ENCODE measurements at regions not wholly inside any gene's neighbourhood (a gene's known extent, or its start where the extent isn't known, plus 50 kb on each side); places are given as distances from the start of the nearest gene placed in this dataset.

DNA sequence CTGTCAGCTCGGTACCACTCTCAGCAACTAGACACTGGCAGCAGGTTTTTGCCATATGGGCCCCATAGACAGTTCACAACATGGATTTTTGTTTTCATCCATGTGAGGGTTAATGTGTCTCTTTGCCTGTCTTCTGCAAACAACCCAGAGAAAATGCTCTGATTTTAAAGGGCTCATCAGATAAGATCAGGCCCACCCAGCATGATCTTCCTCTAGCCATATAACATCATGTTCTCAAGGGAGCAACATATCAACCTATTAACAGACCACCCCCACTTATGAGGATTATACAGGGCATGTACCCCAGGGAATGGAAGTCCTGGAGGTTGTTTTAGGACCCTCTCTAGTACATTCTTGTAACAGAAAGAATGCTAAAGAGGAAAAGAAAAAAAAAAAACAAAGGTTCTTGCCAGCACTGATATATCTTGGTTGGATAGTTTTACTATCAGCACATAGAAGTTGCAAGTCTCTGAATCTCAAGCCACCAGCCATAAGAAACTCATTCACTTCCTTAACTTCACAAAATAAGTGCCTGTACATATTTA is 1015.1 kb downstream of the TLE4 start:
- no peak for DNase-seq

DNA sequence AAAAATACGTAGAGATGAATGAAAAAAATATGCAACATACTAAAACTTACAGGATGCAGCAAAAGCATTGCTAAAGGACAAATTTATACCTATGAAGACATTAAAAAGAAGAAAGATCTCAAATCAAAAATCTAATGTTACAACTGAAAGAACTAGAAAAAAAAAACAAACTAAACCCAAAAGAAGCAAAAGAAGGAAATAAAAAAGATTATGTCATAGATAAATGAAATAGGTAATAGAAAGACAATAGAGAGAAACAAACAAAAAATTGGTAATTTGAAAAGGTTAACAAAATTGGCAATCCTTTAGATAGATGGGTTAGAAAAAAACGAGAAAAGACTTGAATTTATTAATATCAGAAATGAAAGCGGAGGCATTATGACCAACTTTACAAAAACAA is 1000.2 kb downstream of the TLE4 start:
- no peak for DNase-seq

DNA sequence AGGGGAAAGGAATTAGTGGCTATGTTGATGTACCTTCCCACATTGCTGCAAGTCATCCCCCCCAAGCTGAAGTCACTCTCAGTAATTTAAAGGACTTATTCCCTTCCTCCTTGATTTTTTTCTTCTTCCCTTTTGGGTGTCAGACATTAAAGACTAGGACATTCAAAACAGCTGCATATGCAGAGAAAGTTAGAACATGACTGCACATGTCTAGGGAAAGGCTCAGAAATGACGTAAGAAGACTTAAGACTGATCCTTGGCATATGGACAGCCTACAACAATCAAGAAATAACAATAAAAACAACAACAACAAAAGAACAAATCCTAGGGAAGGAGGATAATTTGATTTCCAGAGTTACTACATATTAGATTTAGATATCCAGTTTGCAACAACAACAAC is 997.5 kb downstream of the TLE4 start:
- no peak for DNase-seq

DNA sequence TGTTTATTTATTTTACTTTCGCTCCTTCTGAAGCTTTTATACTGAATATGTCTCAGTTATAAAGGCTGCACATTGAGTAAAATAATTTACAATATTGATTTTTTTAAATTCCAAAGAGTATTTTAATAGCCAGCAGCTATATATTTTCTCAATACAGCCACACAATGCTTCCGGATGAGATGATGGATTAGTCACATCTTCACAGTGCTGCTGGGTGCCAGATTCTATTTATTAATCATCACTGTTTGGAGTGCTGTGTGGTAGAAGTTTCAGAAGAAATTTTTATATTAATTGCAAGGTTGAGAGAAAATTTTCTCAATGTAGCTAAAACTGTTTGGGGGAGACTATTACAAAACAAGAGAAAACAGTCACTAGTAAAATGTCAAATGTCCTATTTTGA is 989.8 kb downstream of the TLE4 start:
- no peak for DNase-seq

DNA sequence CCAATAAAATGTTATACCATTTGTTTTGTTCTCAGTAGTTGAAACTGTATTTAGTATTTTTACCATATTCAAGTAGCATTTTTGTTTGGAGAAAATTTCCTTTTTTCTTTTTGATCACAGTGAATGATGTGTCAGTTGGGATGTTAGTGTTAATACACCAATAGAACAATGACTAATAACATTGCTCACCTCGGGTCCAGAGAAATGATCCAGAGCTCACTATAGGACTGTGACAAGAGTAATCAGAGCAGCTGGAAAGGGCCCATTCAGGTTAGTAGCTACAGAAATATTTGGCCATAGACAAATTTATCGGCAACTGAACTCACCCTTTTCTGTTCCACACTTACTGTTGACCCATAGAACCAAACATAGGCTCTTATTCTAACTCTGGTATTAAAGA is 989.2 kb downstream of the TLE4 start:
- DNase-seq, result no peak

DNA sequence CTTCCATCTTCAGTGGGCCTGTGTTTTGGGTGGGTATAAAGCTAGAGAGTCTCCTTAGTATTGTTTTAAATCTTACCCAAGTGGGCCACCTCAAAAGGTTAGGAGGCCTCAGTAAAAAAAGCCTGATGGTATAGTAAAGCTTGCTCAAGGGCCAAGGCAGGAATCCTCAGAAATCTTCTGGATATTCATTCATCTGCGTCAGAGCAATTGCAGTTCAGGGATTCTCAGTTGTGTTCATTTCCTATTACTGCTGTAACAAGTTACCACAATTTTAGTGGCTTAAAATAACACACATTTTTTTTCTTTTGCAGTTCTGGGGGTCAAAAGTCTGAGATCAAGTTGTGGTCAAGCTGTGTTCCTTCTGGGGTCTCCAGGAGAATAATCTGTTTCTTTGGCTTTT is 985.5 kb downstream of the TLE4 start:
- DNase-seq, result no peak

DNA sequence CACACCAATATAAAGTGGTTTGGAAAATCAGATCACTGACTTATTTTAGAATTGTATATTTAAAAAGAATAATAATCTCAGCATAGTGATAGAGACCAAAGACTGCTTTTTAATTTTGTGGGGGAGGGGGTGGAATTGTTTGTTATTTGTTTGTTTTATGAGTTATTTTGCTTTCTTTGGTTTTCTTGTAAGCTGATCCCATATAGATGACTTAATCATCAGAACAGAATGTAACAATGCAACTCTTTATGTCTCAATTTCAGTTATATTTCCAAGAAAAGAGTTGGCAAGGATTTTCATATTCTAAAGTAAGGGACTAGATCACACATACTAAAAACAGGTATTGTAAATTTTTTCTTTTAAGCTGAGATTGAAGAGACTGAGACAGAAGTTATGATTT is 984.9 kb downstream of the TLE4 start:
- no peak for DNase-seq

DNA sequence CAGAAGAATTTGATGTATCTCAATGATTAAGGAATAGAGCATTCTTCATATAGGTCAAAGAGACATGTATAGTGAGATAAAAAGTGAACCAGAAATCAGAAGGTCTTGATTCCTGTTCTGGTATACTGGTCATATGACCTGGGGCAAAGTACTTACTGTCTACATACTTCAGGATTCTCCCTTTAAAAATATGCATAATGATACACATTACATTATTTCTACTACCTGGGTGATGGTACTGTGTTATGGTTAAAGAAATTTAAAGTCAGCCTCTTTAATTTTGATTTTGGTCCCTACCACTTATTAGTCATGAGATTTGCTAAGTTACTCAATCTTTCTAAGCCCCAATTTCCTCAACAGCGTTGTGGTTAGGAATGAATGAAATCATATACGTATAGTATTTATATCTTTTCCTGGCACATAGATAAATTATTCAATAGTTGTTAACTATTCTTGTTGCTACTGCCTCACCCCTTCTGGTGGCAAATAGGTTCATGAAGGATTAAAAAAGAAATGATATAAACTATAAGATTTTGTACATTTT is 984.1 kb downstream of the TLE4 start:
- no peak for DNase-seq

DNA sequence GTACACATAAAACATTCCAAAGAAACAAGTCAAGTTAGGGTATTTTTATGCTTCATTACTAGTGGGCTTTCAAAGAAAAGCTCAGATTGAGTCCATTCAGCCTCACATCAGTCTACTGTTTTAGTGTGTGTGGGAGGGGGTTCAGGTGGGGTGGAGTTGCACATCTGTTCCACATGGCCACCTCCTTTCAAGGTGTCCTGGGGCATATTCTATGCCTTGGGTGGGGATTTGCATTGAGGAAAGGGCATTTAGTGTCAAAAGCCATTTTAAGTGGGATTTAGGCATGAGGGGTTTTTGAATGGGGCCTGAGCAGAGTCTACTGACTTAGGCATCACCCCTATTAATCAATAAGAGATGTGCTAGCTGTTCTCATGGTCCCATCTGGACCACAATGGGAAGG is 983.1 kb downstream of the TLE4 start:
- DNase-seq, result no peak

DNA sequence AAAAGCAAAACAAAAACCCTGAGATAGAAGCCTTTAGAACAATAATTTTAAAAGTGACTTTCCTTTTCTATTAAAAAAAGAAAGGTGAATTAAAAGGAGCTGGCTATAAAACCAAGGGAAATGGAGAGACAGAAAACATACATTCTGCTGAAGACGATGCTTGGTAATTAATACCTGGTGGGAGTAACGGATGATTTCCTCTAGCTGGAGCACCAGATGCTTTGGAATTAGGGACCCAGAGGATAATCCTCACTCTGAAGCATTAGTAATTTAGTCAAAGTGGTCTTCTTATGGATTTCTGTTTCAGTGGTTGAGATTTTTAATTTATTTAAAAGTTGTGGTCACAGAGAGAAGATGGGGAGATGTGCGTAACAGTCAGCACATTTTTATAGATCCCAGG is 982.5 kb downstream of the TLE4 start:
- no peak for DNase-seq

DNA sequence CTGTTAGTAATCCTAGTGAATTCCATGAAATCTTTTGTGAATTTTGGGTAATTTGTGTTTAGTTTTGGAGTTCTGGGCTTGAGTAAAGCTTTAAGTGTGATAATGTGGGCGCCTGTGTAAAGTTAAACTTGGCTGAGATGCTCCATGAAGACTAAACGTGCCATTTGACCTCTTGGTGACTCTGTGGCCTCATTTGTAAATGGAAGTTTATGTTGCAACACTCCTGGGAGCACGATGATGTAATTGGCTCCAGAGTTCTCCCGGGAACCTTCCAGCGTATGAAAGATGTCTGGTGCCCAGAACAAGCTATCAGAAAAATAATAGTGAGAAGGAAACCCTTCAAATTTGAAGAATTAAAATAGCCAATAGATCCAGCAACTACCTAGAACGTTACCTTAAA is 981.2 kb downstream of the TLE4 start:
- no peak for DNase-seq

DNA sequence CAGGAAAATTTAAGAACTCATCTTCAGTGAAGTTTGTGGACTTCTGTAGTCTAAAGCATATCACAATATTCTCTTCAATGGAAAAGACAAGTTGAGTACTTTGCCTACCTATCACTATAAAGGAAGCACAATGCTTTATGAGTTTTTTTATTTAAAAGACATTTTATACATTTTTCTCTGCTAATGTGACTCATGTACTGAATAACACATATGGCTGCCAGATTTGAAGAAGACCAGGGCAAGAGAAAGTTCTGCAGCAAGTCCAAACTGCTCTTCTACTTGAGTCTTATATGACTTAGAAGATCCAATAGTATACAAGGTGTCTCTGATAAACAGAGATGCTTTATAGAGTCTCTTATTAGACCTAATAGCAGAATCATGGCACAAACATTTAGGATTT is 978.4 kb downstream of the TLE4 start:
- no peak for DNase-seq

DNA sequence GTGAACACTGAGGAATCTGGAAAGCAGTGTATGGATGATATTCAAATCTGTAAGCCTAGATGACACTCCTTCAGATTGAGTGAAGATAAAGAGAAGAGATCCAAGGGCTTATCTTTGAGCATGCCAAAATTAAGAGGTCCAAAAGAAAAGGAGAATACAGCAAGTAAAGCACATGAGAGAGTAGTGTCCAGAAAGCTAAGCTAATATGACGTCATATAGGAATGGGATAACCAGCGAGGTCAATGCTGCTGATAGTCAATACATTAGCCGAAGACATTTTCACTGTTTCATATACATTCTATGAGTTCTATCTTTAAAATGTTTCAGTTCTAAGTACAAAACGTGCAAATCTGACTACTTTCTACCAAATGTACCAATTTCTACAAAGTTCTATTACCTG is 975.8 kb downstream of the TLE4 start:
- DNase-seq, result no peak

DNA sequence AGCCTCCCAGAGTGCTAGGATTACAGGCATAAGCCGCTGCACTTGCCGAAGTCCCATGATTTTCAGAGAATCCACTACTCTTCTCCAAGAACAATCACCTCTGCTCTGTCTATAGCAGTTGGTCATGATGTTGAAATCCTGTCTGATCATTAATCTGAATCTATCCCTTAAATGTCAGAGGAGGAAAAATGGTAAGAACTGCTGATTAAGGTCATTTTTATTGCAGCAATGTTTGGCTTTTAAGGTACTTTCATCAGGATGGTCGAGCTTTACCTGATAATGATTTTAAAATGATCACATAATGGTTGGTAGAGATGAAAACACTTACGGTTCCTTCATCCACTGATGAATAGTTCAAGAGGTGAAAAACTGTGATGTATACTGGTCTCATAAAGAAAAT is 968.6 kb downstream of the TLE4 start:
- no peak for DNase-seq

DNA sequence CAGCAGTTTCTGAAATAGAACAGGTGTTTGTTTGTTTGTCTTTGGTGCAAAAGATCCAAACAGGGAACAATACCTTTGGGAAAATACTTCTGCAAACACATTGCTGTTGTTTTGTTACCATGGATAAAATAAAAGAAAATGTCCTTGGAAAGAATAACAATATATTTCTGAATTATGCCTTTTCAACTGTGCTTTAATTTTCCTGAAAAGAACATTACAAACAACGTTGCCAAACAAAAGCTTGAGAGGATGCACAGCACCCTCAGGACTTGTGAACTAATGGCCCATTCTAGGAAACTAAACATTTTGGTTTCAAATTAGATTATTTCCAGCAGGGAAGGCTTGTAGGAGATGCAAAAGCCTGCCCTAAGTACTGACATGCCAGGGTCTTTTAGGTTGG is 967.2 kb downstream of the TLE4 start:
- no peak for DNase-seq

DNA sequence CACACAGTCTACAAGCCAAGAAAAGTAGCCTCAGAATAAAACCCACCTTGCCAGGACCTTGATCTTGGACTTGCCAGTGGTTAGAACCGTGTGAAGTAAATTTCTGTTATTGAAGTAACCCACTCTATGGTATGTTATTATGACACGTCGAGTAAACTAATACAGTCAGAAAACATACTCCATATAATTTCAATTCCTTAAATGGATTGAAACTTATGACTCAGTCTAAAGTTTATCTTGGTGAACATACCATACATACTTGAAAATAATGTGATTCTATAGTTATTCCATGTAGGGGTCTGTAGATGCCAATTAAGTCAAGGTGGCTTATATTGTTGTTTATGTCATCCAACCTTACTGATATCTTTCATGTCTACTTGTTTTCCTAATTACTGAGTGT is 950.7 kb downstream of the TLE4 start:
- no peak for DNase-seq

DNA sequence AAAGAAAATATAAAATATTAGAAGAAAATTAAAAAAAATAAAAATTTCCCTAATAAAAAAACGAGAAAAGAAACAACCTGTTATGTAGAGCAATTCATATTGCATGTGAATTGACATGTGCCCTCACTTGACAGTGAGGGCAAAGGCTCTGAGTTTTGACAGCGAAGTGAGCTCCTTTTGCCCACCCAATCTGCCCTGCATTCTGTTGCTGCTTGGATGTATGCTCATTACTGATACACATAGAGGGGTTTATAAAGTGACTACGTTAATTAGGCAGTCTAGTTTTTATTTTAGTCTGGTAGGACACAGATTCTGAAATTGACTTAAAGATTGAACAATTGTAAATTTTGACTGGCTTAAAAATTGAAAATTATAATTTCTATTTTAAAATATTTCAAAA is 949.4 kb downstream of the TLE4 start:
- no peak for DNase-seq

DNA sequence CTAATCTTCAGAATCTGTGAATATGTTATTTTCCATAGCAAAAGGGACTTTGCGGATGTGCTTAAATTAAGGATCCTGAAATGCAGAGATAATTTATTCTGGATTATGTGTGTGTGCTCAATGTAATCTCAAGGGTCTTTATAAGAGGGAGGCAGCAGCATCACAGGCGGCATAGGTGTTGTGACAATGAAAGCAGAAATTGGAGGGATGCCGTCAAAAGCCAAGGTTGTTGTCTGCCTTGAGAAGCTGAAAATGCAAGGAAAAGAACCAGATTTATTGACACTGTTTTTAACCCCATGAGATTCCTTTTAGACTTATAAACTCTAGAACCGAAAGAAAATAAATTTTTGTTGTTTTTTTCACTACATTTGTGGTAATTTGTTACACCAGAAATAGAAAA is 948.5 kb downstream of the TLE4 start:
- DNase-seq, result no peak

DNA sequence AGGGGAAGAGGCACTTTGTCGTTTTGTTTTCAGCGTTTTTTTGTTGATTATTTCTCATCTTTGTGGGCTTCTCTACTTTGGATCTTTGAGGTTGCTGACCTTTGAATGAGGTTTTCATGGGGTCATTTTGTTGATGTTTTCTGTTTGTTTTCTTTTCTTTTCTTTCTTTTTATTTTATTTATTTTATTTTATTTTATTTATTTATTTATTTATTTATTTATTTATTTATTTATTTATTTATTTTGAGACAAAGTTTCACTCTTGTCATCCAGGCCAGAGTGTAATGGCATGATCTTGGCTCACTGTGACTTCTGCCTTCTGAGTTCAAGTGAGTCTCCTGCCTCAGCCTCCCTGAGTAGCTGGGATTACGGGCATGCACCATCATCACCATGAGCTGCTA is 946.7 kb downstream of the TLE4 start:
- DNase-seq, result no peak

DNA sequence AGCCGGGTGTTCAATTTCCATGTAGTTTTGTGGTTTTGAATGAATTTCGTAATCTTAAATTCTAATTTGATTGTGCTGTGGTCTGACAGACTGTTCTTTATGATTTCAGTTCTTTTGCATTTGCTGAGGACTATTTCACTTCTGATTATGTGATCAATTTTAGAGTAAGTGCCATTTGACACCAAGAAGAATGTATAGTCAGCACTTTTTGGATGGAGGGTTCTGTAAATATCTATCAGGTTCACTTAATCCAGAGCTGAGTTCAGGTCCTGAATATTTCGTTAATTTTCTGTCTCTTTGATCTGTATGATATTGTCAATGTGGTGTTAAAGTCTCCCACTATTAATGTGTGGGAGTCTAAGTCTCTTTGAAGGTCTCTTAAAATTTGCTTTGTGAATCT is 944.9 kb downstream of the TLE4 start:
- DNase-seq, result no peak

DNA sequence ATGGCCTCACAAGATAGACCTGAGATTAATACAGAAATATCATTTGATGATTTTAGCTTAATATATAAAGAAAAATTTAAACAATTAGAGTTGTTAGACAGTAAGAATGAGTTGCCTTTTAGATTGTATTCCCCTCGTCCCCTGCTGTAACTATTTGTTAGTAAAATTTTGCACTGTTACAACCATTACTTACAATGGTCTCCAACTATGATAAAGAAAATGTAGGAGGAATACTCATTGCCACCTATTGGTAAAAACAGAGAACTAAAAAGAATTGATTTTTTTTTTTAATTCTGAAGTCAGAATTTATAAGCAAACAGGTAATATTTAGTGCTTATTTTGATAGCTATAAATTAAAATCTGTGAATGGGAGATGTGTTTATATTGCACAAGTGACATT is 937.6 kb downstream of the TLE4 start:
- no peak for DNase-seq

DNA sequence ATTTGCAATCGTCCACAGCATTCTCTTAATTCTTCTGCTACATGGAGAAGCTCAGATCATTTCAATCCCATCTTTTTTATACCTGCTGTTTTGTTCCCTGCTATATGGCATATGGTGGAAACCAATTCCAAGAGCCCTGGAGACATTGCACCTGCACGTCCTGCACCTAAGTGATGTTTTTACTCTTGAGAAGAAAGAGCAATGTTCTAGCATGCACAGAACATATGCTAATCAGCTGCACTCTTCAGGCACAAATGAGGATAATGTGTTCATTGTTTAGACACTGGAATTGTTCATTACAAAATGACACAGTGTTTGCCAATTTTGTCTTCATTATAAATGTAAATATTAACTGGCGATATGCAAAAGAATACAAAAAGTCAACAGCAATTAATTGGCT is 935.8 kb downstream of the TLE4 start:
- DNase-seq, result no peak

DNA sequence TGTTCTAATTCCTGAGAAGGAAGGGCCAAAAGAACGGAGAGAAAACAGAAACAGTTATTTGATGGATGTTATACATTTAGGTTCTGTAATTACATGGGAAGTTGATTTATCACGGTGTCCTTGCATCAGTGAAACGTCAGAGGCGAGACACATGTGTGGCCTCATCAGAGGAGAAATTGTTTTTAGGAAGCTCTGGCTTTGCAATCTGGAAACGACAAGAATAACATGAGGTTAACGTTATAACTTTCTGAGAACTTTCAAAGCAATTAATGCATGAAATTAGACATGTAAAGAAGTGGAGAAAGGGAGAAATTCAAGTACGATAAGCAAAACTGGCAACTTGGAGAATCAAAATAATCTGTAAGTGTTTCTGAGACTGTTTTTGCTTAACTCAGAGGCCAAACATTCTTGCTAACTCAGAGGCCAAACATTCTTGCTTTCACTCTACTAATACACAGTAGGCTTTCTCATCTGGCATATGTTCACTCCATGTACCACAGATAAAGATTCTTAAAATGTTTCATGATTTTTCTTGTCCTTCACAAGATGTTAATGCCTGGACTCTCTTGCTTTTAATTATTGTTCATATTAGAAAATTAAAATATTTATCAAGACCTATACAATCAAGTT is 933.0 kb downstream of the TLE4 start:
- DNase-seq, result no peak

DNA sequence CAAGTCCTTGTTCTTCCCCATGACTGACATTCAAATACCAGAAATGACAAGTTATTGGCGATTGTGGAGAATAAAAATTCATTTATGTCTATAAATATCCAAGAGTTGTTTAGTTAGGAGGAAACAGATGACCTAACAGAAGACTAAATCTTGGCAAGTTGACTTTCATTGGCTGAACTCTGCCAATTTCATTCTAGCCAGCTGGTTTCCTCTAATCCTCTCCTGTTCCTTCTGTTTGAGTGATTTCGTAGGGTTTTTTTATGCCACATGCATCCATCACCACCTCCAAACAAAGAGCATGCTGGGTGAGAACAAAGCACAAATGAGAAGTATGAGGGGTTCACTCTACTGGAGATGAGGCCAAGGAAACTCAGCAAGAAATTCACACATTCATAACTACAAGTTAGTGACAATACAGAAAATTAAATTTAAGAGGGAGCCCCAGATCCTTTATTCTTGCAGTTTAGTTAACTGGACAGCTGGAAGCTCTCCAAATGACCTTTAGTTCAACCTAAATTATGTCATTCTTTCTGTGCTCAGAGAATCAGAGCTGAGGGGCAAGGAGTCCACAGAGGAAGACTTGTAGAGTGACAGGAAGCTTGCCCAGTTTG is 932.0 kb downstream of the TLE4 start:
- no peak for DNase-seq

DNA sequence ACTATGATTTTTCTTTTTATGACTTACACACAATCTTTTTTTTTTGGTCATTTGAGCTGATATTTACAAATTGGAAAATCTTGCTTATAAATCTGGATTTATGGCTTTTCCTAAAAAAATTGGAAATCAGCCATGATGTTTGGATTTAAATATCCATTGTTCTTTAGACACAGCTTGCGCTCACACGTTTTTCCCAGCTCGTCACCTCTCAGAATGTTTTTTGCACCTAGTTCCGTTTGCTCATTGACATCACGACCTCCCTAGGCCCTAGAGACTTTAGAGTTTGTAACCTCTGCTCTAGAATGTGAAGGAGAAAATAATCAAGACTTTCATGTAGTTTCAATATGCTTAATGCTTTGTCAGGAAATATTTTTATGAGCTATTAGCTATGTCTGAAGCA is 930.5 kb downstream of the TLE4 start:
- no peak for DNase-seq

Measured in activated effector memory CD4-positive, alpha-beta T cell treated with anti-CD3 and anti-CD28 coated beads, Interleukin-2, amount 50 U/mL, for 16 hours (primary cell).